Activated CD4-positive, alpha-beta T cell treated with anti-CD3 and anti-CD28 coated beads, Interleukin-2, amount 10 ng/mL, durations not matched to agents 24 days and 14 days (primary cell): ENCODE measurements at regions not wholly inside any gene's neighbourhood (a gene's known extent, or its start where the extent isn't known, plus 50 kb on each side); places are given as distances from the start of the nearest gene placed in this dataset.
"Not testable (repeated sequence)": the region's sequence is repeated elsewhere in the genome, so short reads cannot be mapped to it uniquely, and the experiment has no call there.

ENCODE experiments used
- DNase-seq: peaks from one replicate; pipeline ENCODE4 v3.0.0; 2022
- H3K27ac Mint-ChIP-seq: one replicate; pipeline ENCODE4 v1.8.0; 2022; ENCODE audit warnings: mild to moderate bottlenecking, mixed read lengths
- H3K27me3 Mint-ChIP-seq: one replicate; pipeline ENCODE4 v1.8.0; 2022; ENCODE audit warnings: mixed read lengths
- H3K36me3 Mint-ChIP-seq: one replicate; pipeline ENCODE4 v1.8.0; 2022; ENCODE audit warnings: low read depth, mild to moderate bottlenecking, mixed read lengths
- H3K4me1 Mint-ChIP-seq: one replicate; pipeline ENCODE4 v1.8.0; 2021; ENCODE audit warnings: mixed read lengths
- H3K4me3 Mint-ChIP-seq: one replicate; pipeline ENCODE4 v1.8.0; 2022; ENCODE audit warnings: mild to moderate bottlenecking, moderate library complexity, mixed read lengths
- H3K9me3 Mint-ChIP-seq: one replicate; pipeline ENCODE4 v1.8.0; 2021; ENCODE audit warnings: mixed read lengths
- intact Hi-C: fragments of 100-400 bp; cut with micrococcal nuclease; formaldehyde crosslinking; loops from one replicate; pipeline ENCODE4 v1.15.1; 2023

- no peaks in the 10 kb centered on the region for H3K27me3 Mint-ChIP-seq
- no peaks in the 10 kb centered on the region for H3K36me3 Mint-ChIP-seq
- no peak for DNase-seq
- no peak overlapping the region for H3K4me3 Mint-ChIP-seq
- no peaks in the 10 kb centered on the region for H3K4me1 Mint-ChIP-seq
- intact Hi-C loops, result no loop called here
- peaks cover 3% of the 10 kb centered on the region for H3K9me3 Mint-ChIP-seq
- no peak overlapping the region for H3K27ac Mint-ChIP-seq
Observed at GRCh38 chr6:141829566-141830360, 303.0 kb upstream of the GJE1 start.

- H3K27ac Mint-ChIP-seq, result no peak overlapping the region
- H3K9me3 Mint-ChIP-seq, result peaks cover 3% of the 10 kb centered on the region
- intact Hi-C loops, result no loop called here
- H3K27me3 Mint-ChIP-seq, result no peaks in the 10 kb centered on the region
- H3K4me1 Mint-ChIP-seq, result no peaks in the 10 kb centered on the region
- no peak overlapping the region for H3K4me3 Mint-ChIP-seq
- no peaks in the 10 kb centered on the region for H3K36me3 Mint-ChIP-seq
- DNase-seq, result no peak
Observed at GRCh38 chr6:141824350-141824749, 308.4 kb upstream of the GJE1 start.

- H3K27ac Mint-ChIP-seq, intact Hi-C loops, H3K27me3 Mint-ChIP-seq, H3K9me3 Mint-ChIP-seq, H3K36me3 Mint-ChIP-seq, DNase-seq, H3K4me1 Mint-ChIP-seq, H3K4me3 Mint-ChIP-seq: not testable (repeated sequence)
Observed at GRCh38 chr6:141815039-141815438, 317.7 kb upstream of the GJE1 start.

- intact Hi-C loops, result no loop called here
- Mint-ChIP-seq H3K4me1 (no peaks in the 10 kb centered on the region), H3K36me3 (no peaks in the 10 kb centered on the region), H3K27me3 (no peaks in the 10 kb centered on the region), H3K27ac (no peak overlapping the region), H3K4me3 (no peak overlapping the region), H3K9me3 (no peaks in the 10 kb centered on the region)
- DNase-seq, result no peak
Observed at GRCh38 chr6:141809901-141810300, 322.8 kb upstream of the GJE1 start.

DNA sequence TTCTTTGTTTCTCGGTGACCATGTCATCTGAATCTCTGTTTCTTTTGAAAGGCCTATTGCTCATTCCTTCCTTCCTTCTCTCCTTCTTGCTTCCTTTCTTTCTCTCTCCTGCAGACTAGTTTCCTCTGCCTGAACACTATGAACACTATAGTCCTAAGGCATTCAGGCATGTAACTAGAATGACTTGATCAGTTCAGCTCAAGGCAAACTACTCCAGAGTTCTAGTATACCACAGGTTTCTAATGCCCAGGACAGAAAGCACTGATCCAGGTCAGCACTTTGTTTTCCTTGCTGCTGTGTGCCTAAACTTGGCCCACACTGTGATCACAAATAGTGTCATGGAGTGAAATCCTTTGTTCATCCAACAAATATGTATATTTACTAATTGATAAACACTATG, 324.1 kb upstream of the GJE1 start:
- Mint-ChIP-seq H3K9me3 (no peaks in the 10 kb centered on the region), H3K27ac (no peak overlapping the region), H3K36me3 (no peaks in the 10 kb centered on the region), H3K4me3 (no peak overlapping the region), H3K4me1 (no peaks in the 10 kb centered on the region), H3K27me3 (no peaks in the 10 kb centered on the region)
- no peak for DNase-seq
- intact Hi-C loops, result no loop called here

- DNase-seq, H3K4me3 Mint-ChIP-seq, H3K27me3 Mint-ChIP-seq, H3K9me3 Mint-ChIP-seq, H3K36me3 Mint-ChIP-seq, H3K27ac Mint-ChIP-seq, intact Hi-C loops, H3K4me1 Mint-ChIP-seq: not testable (repeated sequence)
Observed at GRCh38 chr6:141800973-141801372, 331.8 kb upstream of the GJE1 start.

DNA sequence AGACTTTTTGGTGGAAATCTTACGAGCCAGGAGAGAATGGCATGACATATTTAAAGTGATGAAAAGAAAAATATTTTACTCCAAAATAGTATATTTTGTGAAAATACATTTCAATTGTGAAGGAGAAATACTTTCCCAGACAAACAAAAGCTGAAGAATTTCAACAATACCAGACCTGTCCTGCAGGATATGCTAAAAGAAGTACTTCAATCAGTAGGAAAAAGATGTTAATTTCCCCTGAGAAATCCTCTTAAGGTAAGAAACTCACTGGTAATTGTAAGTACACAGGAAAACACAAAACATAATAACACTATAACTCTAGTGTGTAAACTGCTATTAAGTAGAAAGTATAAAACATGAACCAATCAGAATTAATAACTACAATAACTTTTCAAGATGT, 341.8 kb upstream of the GJE1 start:
- Mint-ChIP-seq H3K4me1 (no peaks in the 10 kb centered on the region), H3K9me3 (no peaks in the 10 kb centered on the region), H3K4me3 (no peak overlapping the region), H3K27me3 (no peaks in the 10 kb centered on the region), H3K27ac (no peak overlapping the region), H3K36me3 (no peaks in the 10 kb centered on the region)
- intact Hi-C loops, result no loop called here
- no peak for DNase-seq

DNA sequence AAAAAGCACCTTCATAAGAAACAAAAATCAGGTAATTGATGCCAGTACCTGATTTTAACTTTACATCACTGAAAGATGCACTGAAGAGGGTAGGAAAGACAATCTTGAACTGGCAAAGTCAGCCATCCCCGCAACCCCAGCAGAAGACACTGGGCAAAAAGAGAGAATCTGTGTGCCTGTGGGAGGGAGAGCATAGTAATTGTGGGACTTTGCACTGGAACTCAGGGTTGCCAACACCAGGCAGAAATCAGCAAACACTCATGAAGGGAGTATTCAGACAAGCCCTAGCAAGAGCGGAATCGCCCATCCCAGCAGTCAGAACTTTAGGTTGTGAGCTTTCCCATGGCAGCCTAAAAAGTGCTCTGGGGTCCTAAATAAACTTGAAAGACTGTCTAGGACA, 344.6 kb upstream of the GJE1 start:
- Mint-ChIP-seq H3K27me3 (no peaks in the 10 kb centered on the region), H3K4me3 (no peak overlapping the region), H3K9me3 (no peaks in the 10 kb centered on the region), H3K4me1 (no peaks in the 10 kb centered on the region), H3K36me3 (no peaks in the 10 kb centered on the region), H3K27ac (no peak overlapping the region)
- DNase-seq, result no peak
- intact Hi-C loops, result no loop called here

GRCh38 chr6:141783585-141783984, 349.1 kb upstream of the GJE1 start:
- no peak overlapping the region for H3K4me3 Mint-ChIP-seq
- no peaks in the 10 kb centered on the region for H3K36me3 Mint-ChIP-seq
- no peaks in the 10 kb centered on the region for H3K27me3 Mint-ChIP-seq
- no peaks in the 10 kb centered on the region for H3K9me3 Mint-ChIP-seq
- DNase-seq, result no peak
- intact Hi-C loops, result no loop called here
- H3K27ac Mint-ChIP-seq, result no peak overlapping the region
- H3K4me1 Mint-ChIP-seq, result no peaks in the 10 kb centered on the region

GRCh38 chr6:141780296-141780695, 352.4 kb upstream of the GJE1 start:
- Mint-ChIP-seq H3K27me3 (no peaks in the 10 kb centered on the region), H3K4me1 (no peaks in the 10 kb centered on the region), H3K4me3 (no peak overlapping the region), H3K36me3 (no peaks in the 10 kb centered on the region), H3K27ac (no peak overlapping the region), H3K9me3 (no peaks in the 10 kb centered on the region)
- intact Hi-C loops, result no loop called here
- DNase-seq, result no peak

GRCh38 chr6:141764388-141764787, 368.3 kb upstream of the GJE1 start:
- no peaks in the 10 kb centered on the region for H3K27me3 Mint-ChIP-seq
- no peaks in the 10 kb centered on the region for H3K9me3 Mint-ChIP-seq
- H3K36me3 Mint-ChIP-seq, result no peaks in the 10 kb centered on the region
- DNase-seq, result no peak
- no peaks in the 10 kb centered on the region for H3K4me1 Mint-ChIP-seq
- intact Hi-C loops, result no loop called here
- no peak overlapping the region for H3K27ac Mint-ChIP-seq
- no peak overlapping the region for H3K4me3 Mint-ChIP-seq

DNA sequence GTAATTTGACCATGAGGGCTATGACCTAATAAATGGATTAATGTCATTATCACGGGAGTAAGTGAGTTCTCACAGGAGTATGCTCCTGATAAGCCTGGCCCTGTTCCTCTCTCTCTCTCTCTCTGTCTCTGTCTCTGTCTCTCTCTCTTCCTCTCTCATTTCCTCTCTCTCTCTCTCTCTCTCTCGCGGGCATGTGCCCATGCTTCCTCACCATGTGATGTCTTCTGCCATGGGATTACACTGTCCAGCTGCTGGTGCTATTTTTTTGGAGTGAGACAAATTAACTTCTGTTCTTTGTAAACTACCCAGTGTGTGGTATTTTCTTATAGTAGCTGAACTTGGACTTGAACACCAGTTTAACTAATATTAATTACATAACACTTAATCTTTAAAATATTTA, 374.3 kb upstream of the GJE1 start:
- Mint-ChIP-seq H3K36me3 (no peaks in the 10 kb centered on the region), H3K9me3 (no peaks in the 10 kb centered on the region), H3K27ac (no peak overlapping the region), H3K4me3 (no peak overlapping the region), H3K4me1 (no peaks in the 10 kb centered on the region), H3K27me3 (no peaks in the 10 kb centered on the region)
- intact Hi-C loops, result no loop called here
- no peak for DNase-seq

DNA sequence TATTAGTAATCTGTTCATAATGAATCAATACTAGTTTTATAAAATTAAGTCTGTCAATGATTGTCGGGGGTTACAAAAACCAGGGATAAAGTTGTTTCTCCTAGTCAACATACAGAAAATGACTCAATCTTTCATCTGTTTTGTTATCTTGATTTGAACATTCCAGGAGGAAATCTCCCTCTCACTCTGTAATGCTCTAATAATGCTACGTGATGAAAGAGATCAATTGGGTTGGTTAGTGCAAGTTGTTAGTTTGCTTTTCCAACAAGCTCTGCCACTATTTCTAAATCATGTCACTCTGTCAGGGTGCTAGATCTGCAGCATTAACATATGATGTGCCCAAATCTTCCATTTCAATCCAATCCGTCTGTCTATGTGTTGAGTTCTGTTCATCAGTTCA, 379.5 kb upstream of the GJE1 start:
- no peaks in the 10 kb centered on the region for H3K36me3 Mint-ChIP-seq
- H3K4me1 Mint-ChIP-seq, result no peaks in the 10 kb centered on the region
- H3K27me3 Mint-ChIP-seq, result no peaks in the 10 kb centered on the region
- no peak overlapping the region for H3K27ac Mint-ChIP-seq
- H3K9me3 Mint-ChIP-seq, result no peaks in the 10 kb centered on the region
- intact Hi-C loops, result no loop called here
- DNase-seq, result no peak
- H3K4me3 Mint-ChIP-seq, result no peak overlapping the region

DNA sequence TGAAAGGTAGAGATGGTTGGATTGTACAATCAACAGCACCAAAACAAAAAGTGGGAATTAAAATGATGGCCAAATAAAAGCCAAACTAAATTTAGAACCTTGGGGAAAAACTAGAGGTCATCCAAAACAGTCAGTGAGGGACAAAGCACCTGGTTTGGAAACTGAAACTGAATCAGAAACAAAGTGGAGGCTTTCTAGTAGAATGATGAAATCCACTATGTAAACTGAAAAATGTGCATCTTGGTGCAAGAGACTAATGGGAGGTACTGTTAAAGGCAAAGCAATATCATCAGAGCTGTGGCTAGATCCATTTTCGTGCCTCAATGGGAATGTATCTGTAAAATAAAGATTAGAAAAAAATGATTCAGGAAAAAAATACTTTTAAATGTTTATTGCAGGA, 380.0 kb upstream of the GJE1 start:
- no peak overlapping the region for H3K4me3 Mint-ChIP-seq
- no peak for DNase-seq
- no peaks in the 10 kb centered on the region for H3K27me3 Mint-ChIP-seq
- intact Hi-C loops, result no loop called here
- H3K36me3 Mint-ChIP-seq, result no peaks in the 10 kb centered on the region
- no peak overlapping the region for H3K27ac Mint-ChIP-seq
- H3K4me1 Mint-ChIP-seq, result no peaks in the 10 kb centered on the region
- H3K9me3 Mint-ChIP-seq, result no peaks in the 10 kb centered on the region

GRCh38 chr6:141746324-141746723, 386.4 kb upstream of the GJE1 start:
- H3K36me3 Mint-ChIP-seq, H3K4me3 Mint-ChIP-seq, H3K9me3 Mint-ChIP-seq, H3K27ac Mint-ChIP-seq, intact Hi-C loops, H3K4me1 Mint-ChIP-seq, H3K27me3 Mint-ChIP-seq, DNase-seq: not testable (repeated sequence)
